A673 (cell line): ENCODE measurements at regions not wholly inside any gene's neighbourhood (a gene's known extent, or its start where the extent isn't known, plus 50 kb on each side); places are given as distances from the start of the nearest gene placed in this dataset.

Experiments
- CTCF ChIP-seq: fragments of 300-800, 200-600 bp; sonication (generic); conservative IDR thresholded peaks from 2 replicates; pipeline ENCODE4 v1.5.1; 2017; ENCODE audit warnings: low read depth, mild to moderate bottlenecking, antibody characterized with exemption, low read length, moderate library complexity, mixed read lengths
- EZH2 ChIP-seq: fragments of 200-600 bp; sonication (generic); IDR thresholded peaks from 2 replicates; pipeline ENCODE4 v1.6.1; 2017; ENCODE audit warnings: borderline replicate concordance, low read depth, mild to moderate bottlenecking, mixed read lengths, antibody characterized with exemption, low read length; ENCODE audit not compliant: poor library complexity, severe bottlenecking

- TF ChIP-seq CTCF (no peak), EZH2 (no peak)
Observed at GRCh38 chr2:120844070-120844738, 108.5 kb downstream of the GLI2 start.
